Lower leg skin (tissue), 3 donors: ENCODE measurements at regions not wholly inside any gene's neighbourhood (a gene's known extent, or its start where the extent isn't known, plus 50 kb on each side); places are given as distances from the start of the nearest gene placed in this dataset.

Source experiments
- CTCF ChIP-seq, 3 donors: fragments of 450-650 bp; IDR thresholded peaks; one replicate each; pipeline ENCODE4 v1.5.1; 2016; ENCODE audit warnings: antibody characterized with exemption in 3 of 3, mild to moderate bottlenecking in 3 of 3, moderate library complexity in 2 of 3
- POLR2A ChIP-seq, 2 donors: fragments of 450-650 bp; IDR thresholded peaks; one replicate each; pipeline ENCODE4 v1.6.1; 2016 to 2017; ENCODE audit warnings: antibody characterized with exemption in 2 of 2, mild to moderate bottlenecking in 1 of 2, moderate library complexity in 1 of 2

GRCh38 chr11:114959953-114960505, 281.7 kb downstream of the NXPE2 start:
- TF ChIP-seq POLR2A (IDR thresholded peaks at IDR 0.05), result no peak
- no peak for TF ChIP-seq CTCF (IDR thresholded peaks at IDR 0.05)
